ENCODE measurements at regions not wholly inside any gene's neighbourhood (a gene's known extent, or its start where the extent isn't known, plus 50 kb on each side); places are given as distances from the start of the nearest gene placed in this dataset.

GRCh38 chr9:30765318-30765717 is 1619.1 kb upstream of the ACO1 start:
- TF ChIP-seq SMC3 (conservative IDR thresholded peaks at IDR 0.05; ENCODE audit: insufficient read depth, low read depth, low read length): no peak
- no peak for TF ChIP-seq MAX (CRISPR knock-in tag; IDR thresholded peaks at IDR 0.05)
- no peak for TF ChIP-seq ZNF436 (CRISPR knock-in tag; IDR thresholded peaks at IDR 0.05)
- no peak for TF ChIP-seq ESRRA (IDR thresholded peaks at IDR 0.05; ENCODE audit: borderline replicate concordance, low read depth)
- TF ChIP-seq ZHX1 (conservative IDR thresholded peaks at IDR 0.05; ENCODE audit: low read length): no peak
- no peak for TF ChIP-seq KLF13 (tag; IDR thresholded peaks at IDR 0.05; ENCODE audit: borderline replicate concordance, low read depth)
- no peak for TF ChIP-seq MAZ (CRISPR knock-in tag; conservative IDR thresholded peaks at IDR 0.05 in 1 of 2, IDR thresholded peaks at IDR 0.05 in 1 of 2)
- TF ChIP-seq POLR2A (conservative IDR thresholded peaks at IDR 0.05): no peak

Data from K562 (cell line).